ENCODE measurements at regions not wholly inside any gene's neighbourhood (a gene's known extent, or its start where the extent isn't known, plus 50 kb on each side); places are given as distances from the start of the nearest gene placed in this dataset.

GRCh38 chr12:87809916-87810315 is 219.3 kb downstream of the C12orf50 start:
- TF ChIP-seq, protein P1, sequence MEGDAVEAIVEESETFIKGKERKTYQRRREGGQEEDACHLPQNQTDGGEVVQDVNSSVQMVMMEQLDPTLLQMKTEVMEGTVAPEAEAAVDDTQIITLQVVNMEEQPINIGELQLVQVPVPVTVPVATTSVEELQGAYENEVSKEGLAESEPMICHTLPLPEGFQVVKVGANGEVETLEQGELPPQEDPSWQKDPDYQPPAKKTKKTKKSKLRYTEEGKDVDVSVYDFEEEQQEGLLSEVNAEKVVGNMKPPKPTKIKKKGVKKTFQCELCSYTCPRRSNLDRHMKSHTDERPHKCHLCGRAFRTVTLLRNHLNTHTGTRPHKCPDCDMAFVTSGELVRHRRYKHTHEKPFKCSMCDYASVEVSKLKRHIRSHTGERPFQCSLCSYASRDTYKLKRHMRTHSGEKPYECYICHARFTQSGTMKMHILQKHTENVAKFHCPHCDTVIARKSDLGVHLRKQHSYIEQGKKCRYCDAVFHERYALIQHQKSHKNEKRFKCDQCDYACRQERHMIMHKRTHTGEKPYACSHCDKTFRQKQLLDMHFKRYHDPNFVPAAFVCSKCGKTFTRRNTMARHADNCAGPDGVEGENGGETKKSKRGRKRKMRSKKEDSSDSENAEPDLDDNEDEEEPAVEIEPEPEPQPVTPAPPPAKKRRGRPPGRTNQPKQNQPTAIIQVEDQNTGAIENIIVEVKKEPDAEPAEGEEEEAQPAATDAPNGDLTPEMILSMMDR (IDR thresholded peaks at IDR 0.05; ENCODE audit: borderline replicate concordance, insufficient read depth, low read depth, low read length): no peak
- no peak overlapping the region for H3K4me3 ChIP-seq (ENCODE audit: low read depth, low read length)

DNA sequence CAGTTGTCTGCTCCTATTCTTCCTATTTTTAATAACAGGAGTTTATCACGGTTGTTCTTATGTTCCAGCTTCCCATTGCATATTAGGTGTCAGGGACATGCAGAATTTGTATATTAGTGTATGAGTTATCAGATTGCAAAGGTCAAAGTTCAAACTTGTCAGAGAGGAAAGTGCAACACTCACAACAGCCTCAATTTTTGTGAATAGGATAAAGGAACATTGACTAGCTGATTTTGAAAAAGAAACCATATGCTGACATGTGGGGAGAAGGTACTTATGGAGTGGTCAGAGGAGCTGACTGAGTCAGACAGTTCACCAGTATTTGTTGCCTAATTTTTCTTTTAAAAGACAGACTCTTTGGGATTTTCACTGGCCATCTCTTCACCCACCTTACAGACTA is 222.1 kb downstream of the C12orf50 start:
- no peak overlapping the region for H3K4me3 ChIP-seq (ENCODE audit: low read depth, low read length)
- TF ChIP-seq, protein P1 (IDR thresholded peaks at IDR 0.05; ENCODE audit: borderline replicate concordance, insufficient read depth, low read depth, low read length): no peak

DNA sequence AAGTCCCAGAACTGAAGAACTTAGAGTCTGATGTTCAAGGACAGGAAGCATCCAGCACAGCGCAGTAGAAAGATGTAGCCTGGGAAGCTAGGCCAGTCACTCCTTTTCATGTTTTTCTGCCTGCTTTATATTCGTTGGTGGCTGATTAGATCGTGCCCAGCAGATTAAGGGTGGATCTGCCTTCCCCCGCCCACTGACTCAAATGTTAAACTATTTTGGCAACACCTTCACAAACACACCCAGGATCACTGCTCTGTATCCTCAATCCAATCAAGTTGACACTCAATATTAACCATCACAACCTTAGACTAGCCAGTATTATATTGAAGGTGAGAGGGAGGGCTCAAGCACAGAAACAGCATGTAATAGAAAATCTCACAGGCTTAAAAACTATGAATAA is 222.9 kb downstream of the C12orf50 start:
- no peak overlapping the region for H3K4me3 ChIP-seq (ENCODE audit: low read depth, low read length)
- TF ChIP-seq, protein P1 (IDR thresholded peaks at IDR 0.05; ENCODE audit: borderline replicate concordance, insufficient read depth, low read depth, low read length): no peak

DNA sequence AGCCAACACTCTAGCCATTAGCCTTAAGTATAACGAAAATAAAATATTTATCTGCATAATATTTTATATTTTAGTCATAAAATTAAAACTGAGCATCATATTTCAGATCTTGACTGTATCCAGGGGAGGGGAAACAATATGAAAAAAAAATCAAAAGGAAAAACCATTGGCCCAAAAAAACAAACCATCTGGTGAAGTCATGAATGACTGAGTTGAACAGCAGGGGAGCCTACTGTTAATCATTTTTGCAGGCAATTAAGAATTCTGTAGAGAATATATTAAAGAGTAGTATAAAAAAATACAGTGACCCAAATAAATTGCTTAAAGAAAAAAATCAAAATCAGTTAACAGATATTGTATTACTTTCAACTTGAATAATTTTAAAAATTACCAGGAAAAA is 224.8 kb downstream of the C12orf50 start:
- H3K4me3 ChIP-seq (ENCODE audit: low read depth, low read length): no peak overlapping the region
- TF ChIP-seq, protein P1 (IDR thresholded peaks at IDR 0.05; ENCODE audit: borderline replicate concordance, insufficient read depth, low read depth, low read length): no peak

GRCh38 chr12:87802721-87803011 is 226.5 kb downstream of the C12orf50 start:
- TF ChIP-seq, protein P1 (IDR thresholded peaks at IDR 0.05; ENCODE audit: borderline replicate concordance, insufficient read depth, low read depth, low read length): no peak
- no peak overlapping the region for H3K4me3 ChIP-seq (ENCODE audit: low read depth, low read length)

GRCh38 chr12:87801860-87802720 is 227.1 kb downstream of the C12orf50 start:
- TF ChIP-seq, protein P1 (IDR thresholded peaks at IDR 0.05; ENCODE audit: borderline replicate concordance, insufficient read depth, low read depth, low read length): no peak
- H3K4me3 ChIP-seq (ENCODE audit: low read depth, low read length): no peak overlapping the region

- TF ChIP-seq, protein P1 (IDR thresholded peaks at IDR 0.05; ENCODE audit: borderline replicate concordance, insufficient read depth, low read depth, low read length): no peak
- no peak overlapping the region for H3K4me3 ChIP-seq (ENCODE audit: low read depth, low read length)
These were observed 232.2 kb downstream of the C12orf50 start for GRCh38 chr12:87796961-87797516.

Data from GM12875 (cell line).